Heart left ventricle (tissue), 13 donors: ENCODE measurements at regions not wholly inside any gene's neighbourhood (a gene's known extent, or its start where the extent isn't known, plus 50 kb on each side); places are given as distances from the start of the nearest gene placed in this dataset.
"Not testable (repeated sequence)": the region's sequence is repeated elsewhere in the genome, so short reads cannot be mapped to it uniquely, and the experiment has no call there.

Experiments
- POLR2A ChIP-seq, 2 donors: fragments of 450-650 bp; IDR thresholded peaks; one replicate each; pipeline ENCODE4 v1.6.1; 2017; ENCODE audit warnings: antibody characterized with exemption in 2 of 2, mild to moderate bottlenecking in 2 of 2, moderate library complexity in 2 of 2
- TF ChIP-seq, protein P1 (sequence below), 12 donors: fragments of 200-600 bp; sonication (generic) in 4 of 12; IDR thresholded peaks; one replicate each; pipeline versions ENCODE4 v1.5.0 to v1.8.0; 2018 to 2022; ENCODE audit warnings: antibody characterized with exemption in 12 of 12, mild to moderate bottlenecking in 5 of 12
- donor health status: ischemic (EF 13 %, LVEDD 7.1; RV severe dilation, severe dysfunction).
- donor health status: DM: no; HTN: yes; CAD: no.
- donor health status: DM: no; HTN: no; CAD: no.
- donor health status: ischemic (EF 25% LVEDD 6.9; RV normal size, moderate dysfunction).
- donor health status: ischemic (EF 25% LVEDD 5.7; RV mildly dilated, moderate dysfunction).
- donor health status: ischemic (EF 35%, LVEDD 5.7; RV mildly dilated, moderate dysfunction).
- donor health status: nonischemic (EF 11% LVEDD 7.7; RV severe dilation, severe dysfunction).
- donor health status: DM: yes; HTN: yes; CAD: no.
- donor health status: PGD.
- donor health status: ischemic (EF 29% LVEDD 5.4; RV normal size, mild dysfunction).
- donor health status: nonischemic (EF 23%, LVEDD 6.1; RV moderate dilation, normal function).

GRCh38 chr6:167562862-167563261 lies 238.0 kb downstream of the TTLL2 start:
- TF ChIP-seq, protein P1, sequence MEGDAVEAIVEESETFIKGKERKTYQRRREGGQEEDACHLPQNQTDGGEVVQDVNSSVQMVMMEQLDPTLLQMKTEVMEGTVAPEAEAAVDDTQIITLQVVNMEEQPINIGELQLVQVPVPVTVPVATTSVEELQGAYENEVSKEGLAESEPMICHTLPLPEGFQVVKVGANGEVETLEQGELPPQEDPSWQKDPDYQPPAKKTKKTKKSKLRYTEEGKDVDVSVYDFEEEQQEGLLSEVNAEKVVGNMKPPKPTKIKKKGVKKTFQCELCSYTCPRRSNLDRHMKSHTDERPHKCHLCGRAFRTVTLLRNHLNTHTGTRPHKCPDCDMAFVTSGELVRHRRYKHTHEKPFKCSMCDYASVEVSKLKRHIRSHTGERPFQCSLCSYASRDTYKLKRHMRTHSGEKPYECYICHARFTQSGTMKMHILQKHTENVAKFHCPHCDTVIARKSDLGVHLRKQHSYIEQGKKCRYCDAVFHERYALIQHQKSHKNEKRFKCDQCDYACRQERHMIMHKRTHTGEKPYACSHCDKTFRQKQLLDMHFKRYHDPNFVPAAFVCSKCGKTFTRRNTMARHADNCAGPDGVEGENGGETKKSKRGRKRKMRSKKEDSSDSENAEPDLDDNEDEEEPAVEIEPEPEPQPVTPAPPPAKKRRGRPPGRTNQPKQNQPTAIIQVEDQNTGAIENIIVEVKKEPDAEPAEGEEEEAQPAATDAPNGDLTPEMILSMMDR (IDR thresholded peaks at IDR 0.05) = not testable (repeated sequence)
- not testable (repeated sequence) for TF ChIP-seq POLR2A (IDR thresholded peaks at IDR 0.05)
